Fibroblast of pulmonary artery (primary cell): ENCODE measurements at regions not wholly inside any gene's neighbourhood (a gene's known extent, or its start where the extent isn't known, plus 50 kb on each side); places are given as distances from the start of the nearest gene placed in this dataset.
"Not testable (repeated sequence)": the region's sequence is repeated elsewhere in the genome, so short reads cannot be mapped to it uniquely, and the experiment has no call there.

Experiments used
- DNase-seq: peaks from one replicate; pipeline ENCODE4 v3.0.0-alpha.2; 2010; ENCODE audit warnings: low read depth
- H3K4me3 ChIP-seq: replicated peaks from 2 replicates; pipeline ENCODE4 v1.5.1; 2011; ENCODE audit warnings: low read depth, mild to moderate bottlenecking, control low read depth, low read length, moderate library complexity
- TF ChIP-seq, protein P1 (sequence below): IDR thresholded peaks from 2 replicates; pipeline ENCODE4 v1.5.1; 2011; ENCODE audit warnings: mild to moderate bottlenecking, control low read depth, low read length, inconsistent platforms; ENCODE audit errors: missing control alignments

DNA sequence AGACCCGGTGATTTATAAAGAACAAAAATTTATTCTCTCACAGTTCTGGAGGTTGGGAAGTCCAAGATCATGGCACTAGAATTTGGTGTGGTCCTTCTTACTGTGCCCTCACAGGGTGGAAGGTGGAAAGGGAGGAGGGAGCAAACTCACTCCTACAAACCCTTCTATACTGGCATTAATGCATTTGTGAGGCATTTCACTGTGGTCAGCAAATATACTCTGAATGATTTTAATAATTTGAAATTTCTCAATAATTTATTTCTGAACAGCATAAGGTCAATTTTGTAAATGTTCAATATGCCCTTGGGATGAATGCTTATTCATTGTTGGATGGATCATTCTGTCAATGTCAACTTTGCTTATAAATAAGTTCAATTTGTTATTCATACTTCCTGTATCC, 120.6 kb downstream of the GATA6 start:
- H3K4me3 ChIP-seq, result no peak overlapping the region
- no peak for DNase-seq
- TF ChIP-seq, protein P1, sequence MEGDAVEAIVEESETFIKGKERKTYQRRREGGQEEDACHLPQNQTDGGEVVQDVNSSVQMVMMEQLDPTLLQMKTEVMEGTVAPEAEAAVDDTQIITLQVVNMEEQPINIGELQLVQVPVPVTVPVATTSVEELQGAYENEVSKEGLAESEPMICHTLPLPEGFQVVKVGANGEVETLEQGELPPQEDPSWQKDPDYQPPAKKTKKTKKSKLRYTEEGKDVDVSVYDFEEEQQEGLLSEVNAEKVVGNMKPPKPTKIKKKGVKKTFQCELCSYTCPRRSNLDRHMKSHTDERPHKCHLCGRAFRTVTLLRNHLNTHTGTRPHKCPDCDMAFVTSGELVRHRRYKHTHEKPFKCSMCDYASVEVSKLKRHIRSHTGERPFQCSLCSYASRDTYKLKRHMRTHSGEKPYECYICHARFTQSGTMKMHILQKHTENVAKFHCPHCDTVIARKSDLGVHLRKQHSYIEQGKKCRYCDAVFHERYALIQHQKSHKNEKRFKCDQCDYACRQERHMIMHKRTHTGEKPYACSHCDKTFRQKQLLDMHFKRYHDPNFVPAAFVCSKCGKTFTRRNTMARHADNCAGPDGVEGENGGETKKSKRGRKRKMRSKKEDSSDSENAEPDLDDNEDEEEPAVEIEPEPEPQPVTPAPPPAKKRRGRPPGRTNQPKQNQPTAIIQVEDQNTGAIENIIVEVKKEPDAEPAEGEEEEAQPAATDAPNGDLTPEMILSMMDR, result no peak

DNA sequence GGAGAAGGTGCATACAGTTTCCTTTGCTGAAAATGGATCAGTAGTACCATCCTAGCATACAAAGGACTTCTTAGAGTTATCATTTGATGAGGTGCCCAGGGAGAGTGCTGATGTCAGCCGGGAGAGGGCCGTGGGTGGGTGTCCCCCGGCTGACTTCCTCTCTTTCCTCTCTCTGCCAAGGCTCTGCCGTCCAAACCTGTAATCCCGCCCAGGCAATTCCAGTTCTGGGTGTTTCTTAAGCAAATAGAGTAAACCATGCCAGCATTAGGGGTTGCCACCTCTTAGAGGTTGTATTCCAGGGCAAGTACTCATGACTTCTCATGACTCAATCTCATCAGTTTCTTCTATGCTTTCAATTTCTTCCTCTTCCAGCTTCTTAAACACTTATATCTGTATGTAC, 117.2 kb downstream of the GATA6 start:
- no peak overlapping the region for H3K4me3 ChIP-seq
- TF ChIP-seq, protein P1, result no peak
- DNase-seq, result peak; percentile 42

DNA sequence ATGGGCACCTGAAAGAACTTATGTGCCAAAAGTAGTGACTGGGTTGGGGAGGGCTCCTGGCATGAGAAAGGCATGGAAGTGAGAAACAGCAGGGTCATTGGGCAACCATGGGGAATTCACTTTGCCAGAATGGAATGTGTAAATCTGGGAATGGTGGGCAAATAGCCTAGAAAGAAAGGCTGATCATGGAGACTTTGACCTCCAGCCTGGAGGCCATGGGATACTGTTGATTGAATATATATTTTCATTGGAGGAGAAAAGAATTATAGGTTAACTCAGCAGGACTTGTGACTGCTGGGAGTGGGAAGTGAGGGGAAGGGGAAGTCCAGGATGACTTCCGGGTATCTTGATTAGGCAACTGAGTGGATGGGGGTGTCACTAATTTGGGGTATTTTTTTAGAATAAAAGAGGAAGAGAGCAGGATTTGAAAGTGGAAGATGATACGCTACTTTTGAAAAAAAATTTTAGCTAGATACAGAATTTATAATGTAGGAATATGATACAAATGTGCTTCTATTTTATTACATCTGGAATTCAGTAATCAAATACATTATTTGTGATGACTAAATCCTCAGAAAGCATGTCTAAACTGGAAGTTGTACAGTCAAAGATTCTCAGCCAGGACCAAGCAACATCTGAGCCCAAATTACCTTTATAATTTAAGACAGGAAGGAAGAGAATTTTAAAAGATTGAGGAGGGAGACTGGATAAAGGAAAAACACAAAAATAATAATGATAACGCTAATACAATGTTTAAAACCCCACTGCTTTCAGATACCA, 116.2 kb downstream of the GATA6 start:
- TF ChIP-seq, protein P1, result no peak
- peak; percentile 52 for DNase-seq

DNA sequence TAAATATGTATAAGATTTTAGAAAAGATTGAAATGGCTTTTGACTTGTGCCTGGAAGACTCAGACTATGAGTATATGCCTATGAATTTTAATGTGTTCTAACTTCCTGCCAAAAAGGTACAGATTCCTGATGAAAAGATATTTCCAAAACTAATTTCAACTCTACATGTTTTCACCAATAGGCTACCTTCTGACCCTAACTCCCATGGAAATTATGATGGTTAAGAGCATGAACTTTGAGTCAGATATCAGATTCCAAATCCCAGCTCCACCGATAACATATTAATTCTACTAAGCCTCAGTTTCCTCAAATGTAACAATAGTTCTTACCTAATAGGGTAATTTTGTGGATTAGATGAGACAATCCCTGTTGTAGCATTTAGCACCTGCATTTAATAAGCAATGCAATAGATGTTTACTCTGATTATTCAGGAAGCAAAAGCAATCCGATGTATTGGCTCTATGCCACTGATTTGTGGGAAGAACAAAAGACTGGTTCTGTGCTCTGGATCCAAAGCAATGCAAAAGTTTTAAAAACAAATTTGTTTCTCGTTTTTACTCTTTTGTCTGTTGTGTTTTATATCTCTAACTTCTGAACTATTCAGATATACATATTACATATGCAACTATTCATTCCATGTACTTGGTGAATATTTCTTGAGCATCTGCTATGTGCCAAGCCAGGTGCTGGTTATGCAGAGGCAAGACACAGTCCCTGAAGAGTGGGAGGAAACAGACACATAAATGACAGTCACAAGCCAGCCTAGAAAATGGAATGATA, 115.4 kb downstream of the GATA6 start:
- TF ChIP-seq, protein P1, result no peak
- H3K4me3 ChIP-seq, result no peak overlapping the region

More for the DNA sequence above, 116.2 kb downstream of the GATA6 start:
- H3K4me3 ChIP-seq, result no peak overlapping the region

DNA sequence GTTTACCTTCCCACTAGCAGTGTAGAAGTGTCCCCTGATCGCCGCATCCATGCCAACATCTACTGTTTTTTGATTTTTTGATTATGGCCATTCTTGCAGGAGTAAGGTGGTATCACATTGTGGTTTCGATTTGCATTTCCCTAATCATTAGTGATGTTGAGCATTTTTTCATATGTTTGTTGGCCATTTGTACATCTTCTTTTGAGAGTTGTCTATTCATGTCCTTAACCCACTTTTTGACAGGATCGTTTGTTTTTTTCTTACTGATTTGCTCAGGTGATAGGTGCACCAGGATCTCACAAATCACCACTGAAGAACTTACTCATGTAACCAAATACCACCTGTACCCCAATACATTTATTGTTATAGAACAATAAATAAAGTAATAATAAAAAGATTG, 114.5 kb downstream of the GATA6 start:
- H3K4me3 ChIP-seq, DNase-seq: not testable (repeated sequence)

More for the DNA sequence above, 115.4 kb downstream of the GATA6 start:
- no peak for DNase-seq

DNA sequence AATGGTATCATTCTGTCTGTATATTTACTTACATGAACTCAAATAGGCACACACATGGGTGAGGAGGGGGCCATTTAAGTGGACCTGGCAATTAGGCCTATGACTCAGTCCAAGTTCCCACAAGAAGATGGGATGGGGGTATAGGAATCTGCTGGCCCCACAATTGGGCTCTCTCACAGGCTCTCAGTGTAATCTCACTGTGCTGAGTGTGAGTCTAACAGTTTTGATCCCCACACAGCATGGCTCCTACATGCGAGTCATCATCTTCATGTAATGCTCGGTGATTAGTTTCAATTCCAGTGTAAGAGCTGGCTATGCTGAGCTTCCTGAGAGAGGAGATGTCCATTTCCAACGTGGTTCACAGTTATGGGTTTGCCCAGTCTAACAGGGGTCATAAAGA, 114.0 kb downstream of the GATA6 start:
- no peak for DNase-seq
- H3K4me3 ChIP-seq, result no peak overlapping the region
- TF ChIP-seq, protein P1, result no peak

DNA sequence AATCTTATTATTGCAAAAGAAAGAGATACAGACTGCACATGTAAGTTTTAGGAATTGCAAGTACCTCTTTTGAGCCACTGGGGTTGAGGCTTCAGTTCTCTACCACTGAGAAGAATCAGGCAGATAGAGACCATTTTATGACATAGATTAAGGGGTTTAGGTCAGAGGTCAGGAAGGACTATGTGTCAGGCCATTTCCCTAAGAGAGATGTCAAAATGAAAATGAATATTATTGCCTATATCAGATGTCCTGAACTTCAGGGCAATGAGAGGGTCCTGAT, 113.7 kb downstream of the GATA6 start:
- DNase-seq, result peak; percentile 56
- TF ChIP-seq, protein P1, result peak; percentile 11
- H3K4me3 ChIP-seq, result no peak overlapping the region
